ENCODE measurements at regions not wholly inside any gene's neighbourhood (a gene's known extent, or its start where the extent isn't known, plus 50 kb on each side); places are given as distances from the start of the nearest gene placed in this dataset.

DNA sequence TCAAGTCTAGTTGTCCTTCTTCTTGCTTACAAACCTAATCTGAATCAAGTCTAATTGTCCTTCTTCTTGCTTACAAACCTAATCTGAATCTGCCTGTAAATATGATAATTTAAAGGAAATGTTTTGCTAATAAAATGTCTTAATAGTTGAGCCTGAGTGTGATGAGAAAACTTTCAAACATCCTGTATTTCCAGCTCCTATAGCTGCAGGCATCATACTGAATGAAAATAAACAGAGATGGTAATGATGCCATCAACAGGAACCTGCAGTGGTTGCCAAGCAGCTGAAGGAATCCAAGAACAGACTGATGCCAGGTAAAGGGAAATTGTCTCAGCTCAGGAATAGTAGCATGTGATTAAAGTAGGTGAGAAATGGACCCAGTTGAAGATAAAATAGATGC lies 156.1 kb upstream of the IRS4 start:
- no peak for TF ChIP-seq POLR2AphosphoS5 (IDR thresholded peaks at IDR 0.05)
- TF ChIP-seq, protein P1, sequence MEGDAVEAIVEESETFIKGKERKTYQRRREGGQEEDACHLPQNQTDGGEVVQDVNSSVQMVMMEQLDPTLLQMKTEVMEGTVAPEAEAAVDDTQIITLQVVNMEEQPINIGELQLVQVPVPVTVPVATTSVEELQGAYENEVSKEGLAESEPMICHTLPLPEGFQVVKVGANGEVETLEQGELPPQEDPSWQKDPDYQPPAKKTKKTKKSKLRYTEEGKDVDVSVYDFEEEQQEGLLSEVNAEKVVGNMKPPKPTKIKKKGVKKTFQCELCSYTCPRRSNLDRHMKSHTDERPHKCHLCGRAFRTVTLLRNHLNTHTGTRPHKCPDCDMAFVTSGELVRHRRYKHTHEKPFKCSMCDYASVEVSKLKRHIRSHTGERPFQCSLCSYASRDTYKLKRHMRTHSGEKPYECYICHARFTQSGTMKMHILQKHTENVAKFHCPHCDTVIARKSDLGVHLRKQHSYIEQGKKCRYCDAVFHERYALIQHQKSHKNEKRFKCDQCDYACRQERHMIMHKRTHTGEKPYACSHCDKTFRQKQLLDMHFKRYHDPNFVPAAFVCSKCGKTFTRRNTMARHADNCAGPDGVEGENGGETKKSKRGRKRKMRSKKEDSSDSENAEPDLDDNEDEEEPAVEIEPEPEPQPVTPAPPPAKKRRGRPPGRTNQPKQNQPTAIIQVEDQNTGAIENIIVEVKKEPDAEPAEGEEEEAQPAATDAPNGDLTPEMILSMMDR (IDR thresholded peaks at IDR 0.05) = no peak

Data from upper lobe of left lung (tissue), 4 donors.